Prostate gland (tissue), 2 donors: ENCODE measurements at regions not wholly inside any gene's neighbourhood (a gene's known extent, or its start where the extent isn't known, plus 50 kb on each side); places are given as distances from the start of the nearest gene placed in this dataset.

Experiments
- DNase-seq: peaks from one replicate; pipeline ENCODE4 v3.0.0-alpha.2; 2019; ENCODE audit warnings: low spot score
- H3K27ac ChIP-seq, 2 donors: fragments of 200-600 bp; sonication (generic); 2 replicates each; pipeline ENCODE4 v1.5.1; 2017 to 2019
- H3K27me3 ChIP-seq: fragments of 200-600 bp; sonication (generic); replicated peaks from 2 replicates; pipeline ENCODE4 v1.5.1; 2019; ENCODE audit not compliant: insufficient read depth
- H3K36me3 ChIP-seq, 2 donors: fragments of 200-600 bp; sonication (generic); 1 replicate in 1 of 2; 2 replicates in 1 of 2; pipeline versions ENCODE4 v1.5.1 to v1.8.1; 2017 to 2019
- H3K4me1 ChIP-seq: fragments of 200-600 bp; sonication (generic); replicated peaks from 2 replicates; pipeline ENCODE4 v1.5.1; 2019
- H3K4me3 ChIP-seq, 2 donors: fragments of 200-600 bp; sonication (generic); 2 replicates each; pipeline ENCODE4 v1.5.1; 2017 to 2019
- H3K9me3 ChIP-seq: fragments of 200-600 bp; sonication (generic); 2 replicates; pipeline ENCODE4 v1.5.1; 2017
- POLR2A ChIP-seq: fragments of 450-650 bp; IDR thresholded peaks from one replicate; pipeline ENCODE4 v1.6.1; 2016; ENCODE audit warnings: antibody characterized with exemption, mild to moderate bottlenecking
- POLR2AphosphoS5 ChIP-seq: sonication (generic); formaldehyde crosslinking; IDR thresholded peaks from one replicate; pipeline ENCODE4 v1.6.1; 2017; ENCODE audit warnings: antibody characterized with exemption
- WGBS: methylation state at CpG from one replicate; pipeline ENCODE4 v1.1.5; 2018; 5-methylcytosine and 5-hydroxymethylcytosine counted together
- intact Hi-C: fragments of 100-400 bp; cut with DNase I; formaldehyde crosslinking; loops from one replicate; pipeline ENCODE4 v1.14.2; 2022
- TF ChIP-seq, protein P1 (sequence below), 4 experiments: fragments of 200-600 bp in 2 of 4; fragments of 450-650 bp in 2 of 4; sonication (generic) in 2 of 4; IDR thresholded peaks; 1 replicate in 3 of 4; 2 replicates in 1 of 4; pipeline ENCODE4 v1.5.1; 2016 to 2019; ENCODE audit warnings: antibody characterized with exemption in 4 of 4, mild to moderate bottlenecking in 2 of 4, moderate library complexity in 2 of 4

GRCh38 chr3:152574461-152575079 is 260.4 kb upstream of the P2RY1 start:
- no peak overlapping the region for H3K27ac ChIP-seq
- DNase-seq: peak; percentile 25
- H3K36me3 ChIP-seq: no peaks in the 10 kb centered on the region
- H3K4me3 ChIP-seq: no peak overlapping the region
- TF ChIP-seq POLR2AphosphoS5 (no peak), POLR2A (no peak)
- TF ChIP-seq, protein P1, sequence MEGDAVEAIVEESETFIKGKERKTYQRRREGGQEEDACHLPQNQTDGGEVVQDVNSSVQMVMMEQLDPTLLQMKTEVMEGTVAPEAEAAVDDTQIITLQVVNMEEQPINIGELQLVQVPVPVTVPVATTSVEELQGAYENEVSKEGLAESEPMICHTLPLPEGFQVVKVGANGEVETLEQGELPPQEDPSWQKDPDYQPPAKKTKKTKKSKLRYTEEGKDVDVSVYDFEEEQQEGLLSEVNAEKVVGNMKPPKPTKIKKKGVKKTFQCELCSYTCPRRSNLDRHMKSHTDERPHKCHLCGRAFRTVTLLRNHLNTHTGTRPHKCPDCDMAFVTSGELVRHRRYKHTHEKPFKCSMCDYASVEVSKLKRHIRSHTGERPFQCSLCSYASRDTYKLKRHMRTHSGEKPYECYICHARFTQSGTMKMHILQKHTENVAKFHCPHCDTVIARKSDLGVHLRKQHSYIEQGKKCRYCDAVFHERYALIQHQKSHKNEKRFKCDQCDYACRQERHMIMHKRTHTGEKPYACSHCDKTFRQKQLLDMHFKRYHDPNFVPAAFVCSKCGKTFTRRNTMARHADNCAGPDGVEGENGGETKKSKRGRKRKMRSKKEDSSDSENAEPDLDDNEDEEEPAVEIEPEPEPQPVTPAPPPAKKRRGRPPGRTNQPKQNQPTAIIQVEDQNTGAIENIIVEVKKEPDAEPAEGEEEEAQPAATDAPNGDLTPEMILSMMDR (IDR thresholded peaks at IDR 0.05): peak in 3 of 4 experiments; percentile 33 to 57 (median 37)
- no peaks in the 10 kb centered on the region for H3K4me1 ChIP-seq
- 73% methylated on average over 4 of the region's 4 CpGs for WGBS
- H3K9me3 ChIP-seq: no peaks in the 10 kb centered on the region
- intact Hi-C loops: loop anchor here (10.0 kb wide), 1 partner anchor 100 kb away; no protein-coding TSS in a partner anchor
- H3K27me3 ChIP-seq: no peaks in the 10 kb centered on the region

- no peaks in the 10 kb centered on the region for H3K4me1 ChIP-seq
- no peaks in the 10 kb centered on the region for H3K9me3 ChIP-seq
- H3K27me3 ChIP-seq: no peaks in the 10 kb centered on the region
- DNase-seq: no peak
- H3K27ac ChIP-seq: no peak overlapping the region
- intact Hi-C loops: loop anchor here (10.0 kb wide), 1 partner anchor 104 kb away; no protein-coding TSS in a partner anchor
- H3K4me3 ChIP-seq: no peak overlapping the region
- TF ChIP-seq POLR2AphosphoS5 (no peak), POLR2A (no peak)
- TF ChIP-seq, protein P1 (IDR thresholded peaks at IDR 0.05): no peak
- no peaks in the 10 kb centered on the region for H3K36me3 ChIP-seq
Observed at GRCh38 chr3:152578769-152579168, 256.2 kb upstream of the P2RY1 start.

GRCh38 chr3:152581951-152582350 is 253.0 kb upstream of the P2RY1 start:
- no peak for DNase-seq
- Histone ChIP-seq H3K4me1 (no peaks in the 10 kb centered on the region), H3K9me3 (no peaks in the 10 kb centered on the region), H3K27ac (no peak overlapping the region), H3K36me3 (no peaks in the 10 kb centered on the region), H3K4me3 (no peak overlapping the region), H3K27me3 (no peaks in the 10 kb centered on the region)
- intact Hi-C loops: no loop called here
- WGBS: 71% methylated on average over 3 of the region's 3 CpGs
- TF ChIP-seq, protein P1 (IDR thresholded peaks at IDR 0.05): no peak

DNA sequence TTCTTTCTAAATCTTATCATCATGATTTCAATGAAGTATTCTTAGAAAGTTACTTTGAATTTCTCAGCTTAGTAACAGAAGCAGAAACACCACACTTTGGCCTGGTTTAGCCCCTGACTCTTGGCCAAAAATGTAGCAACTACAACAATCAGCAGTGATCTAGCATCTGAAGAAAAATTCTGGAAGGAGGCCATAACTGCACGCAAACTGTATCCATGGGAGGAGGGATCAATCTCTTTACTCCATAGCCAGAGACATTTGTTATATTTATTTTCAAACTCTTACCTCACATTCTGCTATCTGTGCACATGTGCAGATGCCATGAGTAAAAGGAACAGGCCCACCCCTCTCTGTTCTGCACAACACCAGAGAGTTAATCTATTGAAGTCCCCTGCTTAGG is 251.0 kb upstream of the P2RY1 start:
- Histone ChIP-seq H3K27ac (no peak overlapping the region), H3K4me1 (no peaks in the 10 kb centered on the region), H3K27me3 (no peaks in the 10 kb centered on the region), H3K4me3 (no peak overlapping the region), H3K36me3 (no peaks in the 10 kb centered on the region), H3K9me3 (no peaks in the 10 kb centered on the region)
- 43% methylated on average over 1 of the region's 1 CpG for WGBS
- TF ChIP-seq POLR2AphosphoS5 (no peak), POLR2A (no peak)
- TF ChIP-seq, protein P1 (IDR thresholded peaks at IDR 0.05): no peak
- intact Hi-C loops: no loop called here
- no peak for DNase-seq

DNA sequence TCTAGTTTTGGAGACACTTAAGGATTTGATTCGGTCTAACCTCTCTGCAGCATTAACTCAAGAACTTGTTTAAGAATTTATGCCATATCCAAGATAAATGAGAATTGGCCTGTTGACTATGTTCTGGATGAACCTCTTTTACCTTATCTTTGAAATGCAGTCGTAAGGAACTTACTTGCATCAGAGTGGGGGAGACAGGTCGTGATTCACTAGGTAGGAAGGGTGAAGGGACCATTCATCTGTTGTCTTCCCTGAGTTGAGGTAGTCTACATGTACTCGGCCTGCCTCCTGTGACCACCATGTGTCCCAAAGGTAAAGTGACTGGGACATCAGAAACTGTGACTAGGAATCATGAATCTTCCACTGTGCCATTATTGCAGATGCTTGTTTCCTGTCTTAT is 248.0 kb upstream of the P2RY1 start:
- 88% methylated on average over 4 of the region's 4 CpGs for WGBS

More for the DNA sequence above, 248.0 kb upstream of the P2RY1 start:
- H3K4me1 ChIP-seq: no peaks in the 10 kb centered on the region
- intact Hi-C loops: no loop called here
- H3K36me3 ChIP-seq: no peaks in the 10 kb centered on the region
- no peak for DNase-seq
- H3K27ac ChIP-seq: no peak overlapping the region
- TF ChIP-seq POLR2AphosphoS5: no peak
- no peak for TF ChIP-seq POLR2A
- TF ChIP-seq, protein P1 (IDR thresholded peaks at IDR 0.05): no peak
- no peak overlapping the region for H3K4me3 ChIP-seq
- H3K27me3 ChIP-seq: no peaks in the 10 kb centered on the region
- no peaks in the 10 kb centered on the region for H3K9me3 ChIP-seq
